ENCODE measurements at regions not wholly inside any gene's neighbourhood (a gene's known extent, or its start where the extent isn't known, plus 50 kb on each side); places are given as distances from the start of the nearest gene placed in this dataset.

DNA sequence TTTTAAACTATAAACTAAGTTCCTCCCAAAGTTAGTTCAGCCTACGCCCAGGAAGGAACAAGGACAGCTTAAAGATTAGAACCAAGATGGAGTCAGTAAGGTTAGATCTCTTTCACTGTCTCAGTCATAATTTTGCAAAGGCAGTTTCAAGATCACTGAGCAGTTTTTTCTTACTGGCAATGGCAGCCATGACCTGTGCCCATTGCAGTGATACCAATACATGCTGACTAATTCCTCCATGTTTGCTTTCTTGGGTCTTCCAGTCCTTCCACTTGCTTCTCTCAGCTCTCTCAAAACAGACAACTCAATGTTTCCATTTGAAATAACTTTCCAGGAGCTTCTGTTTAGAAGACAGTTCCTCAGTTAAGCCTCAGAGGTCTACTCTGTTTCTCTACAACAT, 79.5 kb downstream of the PCDH18 start:
- Histone ChIP-seq H3K9ac (ENCODE audit: low read depth in 2 of 2, low read length in 2 of 2) (no peak overlapping the region), H3K27ac (no peak overlapping the region), H3K27me3 (no peaks in the 10 kb centered on the region), H3K9me3 (no peaks in the 10 kb centered on the region), H3K4me3 (no peak overlapping the region), H3K4me1 (no peaks in the 10 kb centered on the region), H3K36me3 (no peaks in the 10 kb centered on the region)
- no peak for DNase-seq
- TF ChIP-seq, protein P1, sequence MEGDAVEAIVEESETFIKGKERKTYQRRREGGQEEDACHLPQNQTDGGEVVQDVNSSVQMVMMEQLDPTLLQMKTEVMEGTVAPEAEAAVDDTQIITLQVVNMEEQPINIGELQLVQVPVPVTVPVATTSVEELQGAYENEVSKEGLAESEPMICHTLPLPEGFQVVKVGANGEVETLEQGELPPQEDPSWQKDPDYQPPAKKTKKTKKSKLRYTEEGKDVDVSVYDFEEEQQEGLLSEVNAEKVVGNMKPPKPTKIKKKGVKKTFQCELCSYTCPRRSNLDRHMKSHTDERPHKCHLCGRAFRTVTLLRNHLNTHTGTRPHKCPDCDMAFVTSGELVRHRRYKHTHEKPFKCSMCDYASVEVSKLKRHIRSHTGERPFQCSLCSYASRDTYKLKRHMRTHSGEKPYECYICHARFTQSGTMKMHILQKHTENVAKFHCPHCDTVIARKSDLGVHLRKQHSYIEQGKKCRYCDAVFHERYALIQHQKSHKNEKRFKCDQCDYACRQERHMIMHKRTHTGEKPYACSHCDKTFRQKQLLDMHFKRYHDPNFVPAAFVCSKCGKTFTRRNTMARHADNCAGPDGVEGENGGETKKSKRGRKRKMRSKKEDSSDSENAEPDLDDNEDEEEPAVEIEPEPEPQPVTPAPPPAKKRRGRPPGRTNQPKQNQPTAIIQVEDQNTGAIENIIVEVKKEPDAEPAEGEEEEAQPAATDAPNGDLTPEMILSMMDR (IDR thresholded peaks at IDR 0.05) = no peak
- intact Hi-C loops (cut with DNase I) = no loop called here

DNA sequence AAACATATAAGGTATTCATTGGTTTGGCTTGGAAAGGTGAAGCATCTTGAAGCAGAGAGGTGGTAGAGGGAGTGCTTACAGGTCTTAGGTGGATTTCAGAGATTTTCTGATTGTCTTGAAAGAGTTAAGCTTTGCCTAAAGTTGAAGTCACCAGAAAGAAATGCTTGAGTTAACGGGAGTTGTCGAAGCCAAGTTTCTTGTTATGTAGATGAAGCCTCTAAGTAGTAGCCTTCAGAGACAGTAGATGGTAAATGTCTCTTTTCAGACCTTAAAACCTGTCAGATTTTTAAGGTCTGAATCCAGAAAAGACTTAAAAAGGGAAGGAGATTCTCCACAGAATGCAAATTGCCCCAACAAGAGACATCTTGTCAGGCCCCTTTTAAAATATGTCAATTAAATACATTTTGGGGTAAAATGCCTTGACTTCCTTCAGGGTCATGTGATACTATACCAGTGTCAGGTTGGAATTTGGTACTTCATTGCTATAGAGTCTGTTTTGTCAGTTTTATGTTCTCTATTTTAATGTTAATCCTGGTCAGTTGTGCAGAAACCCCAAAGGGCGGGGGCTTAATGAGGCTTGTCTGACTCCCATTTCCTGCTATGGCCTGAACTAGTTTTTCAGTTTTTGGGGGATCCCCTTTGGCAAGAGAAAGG, 81.0 kb downstream of the PCDH18 start:
- TF ChIP-seq, protein P1 (IDR thresholded peaks at IDR 0.05) = no peak
- no peak overlapping the region for H3K27ac ChIP-seq
- no peaks in the 10 kb centered on the region for H3K36me3 ChIP-seq
- H3K27me3 ChIP-seq = no peaks in the 10 kb centered on the region
- H3K9me3 ChIP-seq = no peaks in the 10 kb centered on the region
- intact Hi-C loops (cut with DNase I) = no loop called here
- no peak overlapping the region for H3K9ac ChIP-seq (ENCODE audit: low read depth in 2 of 2, low read length in 2 of 2)
- no peaks in the 10 kb centered on the region for H3K4me1 ChIP-seq
- no peak for DNase-seq
- H3K4me3 ChIP-seq = no peak overlapping the region

DNA sequence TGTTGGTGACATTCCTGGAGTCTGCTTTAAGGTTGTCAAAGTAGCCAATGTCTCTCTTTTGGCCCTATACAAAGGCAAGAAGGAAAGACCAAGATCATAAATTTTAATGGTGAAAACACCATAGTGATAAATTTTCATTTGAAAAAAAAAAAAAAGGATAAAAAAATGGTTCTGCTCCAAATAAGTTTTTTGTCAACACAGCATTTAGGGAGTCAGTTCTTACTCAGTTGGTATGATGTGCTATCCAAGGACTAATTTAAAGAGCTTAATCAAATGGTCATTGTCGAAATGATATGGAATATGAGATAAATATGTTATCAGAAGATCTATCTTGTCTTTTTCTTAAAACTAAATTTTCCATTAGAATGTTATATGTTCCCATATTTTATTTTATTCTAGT, 83.9 kb downstream of the PCDH18 start:
- H3K27me3 ChIP-seq = no peaks in the 10 kb centered on the region
- DNase-seq = no peak
- TF ChIP-seq, protein P1 (IDR thresholded peaks at IDR 0.05) = no peak
- H3K4me1 ChIP-seq = no peaks in the 10 kb centered on the region
- no peak overlapping the region for H3K27ac ChIP-seq
- no peak overlapping the region for H3K4me3 ChIP-seq
- no peaks in the 10 kb centered on the region for H3K36me3 ChIP-seq
- intact Hi-C loops (cut with DNase I) = no loop called here
- no peaks in the 10 kb centered on the region for H3K9me3 ChIP-seq
- H3K9ac ChIP-seq (ENCODE audit: low read depth in 2 of 2, low read length in 2 of 2) = no peak overlapping the region

DNA sequence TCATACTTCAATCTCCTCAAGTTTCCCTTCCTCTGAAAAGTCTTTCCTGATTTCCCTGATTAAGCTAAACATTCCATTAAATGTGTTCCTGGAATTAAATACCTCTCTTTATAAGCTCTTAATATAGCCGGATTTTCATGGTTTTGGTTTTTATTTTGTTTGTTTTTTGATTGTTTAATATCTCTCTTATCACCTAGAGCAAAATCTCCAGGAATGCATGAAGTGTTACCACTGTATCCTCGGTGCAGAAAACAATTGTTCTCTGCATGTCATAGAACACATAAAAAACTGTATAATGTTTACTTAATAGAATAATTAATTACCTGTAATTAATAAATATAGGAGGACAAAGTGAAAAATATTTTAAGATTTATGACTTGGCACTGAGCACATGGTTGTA, 86.2 kb downstream of the PCDH18 start:
- TF ChIP-seq, protein P1 (IDR thresholded peaks at IDR 0.05) = no peak
- no peak for DNase-seq
- no peak overlapping the region for H3K9ac ChIP-seq (ENCODE audit: low read depth in 2 of 2, low read length in 2 of 2)
- H3K27ac ChIP-seq = no peak overlapping the region
- H3K36me3 ChIP-seq = no peaks in the 10 kb centered on the region
- no peaks in the 10 kb centered on the region for H3K9me3 ChIP-seq
- H3K27me3 ChIP-seq = no peaks in the 10 kb centered on the region
- intact Hi-C loops (cut with DNase I) = no loop called here
- no peak overlapping the region for H3K4me3 ChIP-seq
- H3K4me1 ChIP-seq = no peaks in the 10 kb centered on the region

DNA sequence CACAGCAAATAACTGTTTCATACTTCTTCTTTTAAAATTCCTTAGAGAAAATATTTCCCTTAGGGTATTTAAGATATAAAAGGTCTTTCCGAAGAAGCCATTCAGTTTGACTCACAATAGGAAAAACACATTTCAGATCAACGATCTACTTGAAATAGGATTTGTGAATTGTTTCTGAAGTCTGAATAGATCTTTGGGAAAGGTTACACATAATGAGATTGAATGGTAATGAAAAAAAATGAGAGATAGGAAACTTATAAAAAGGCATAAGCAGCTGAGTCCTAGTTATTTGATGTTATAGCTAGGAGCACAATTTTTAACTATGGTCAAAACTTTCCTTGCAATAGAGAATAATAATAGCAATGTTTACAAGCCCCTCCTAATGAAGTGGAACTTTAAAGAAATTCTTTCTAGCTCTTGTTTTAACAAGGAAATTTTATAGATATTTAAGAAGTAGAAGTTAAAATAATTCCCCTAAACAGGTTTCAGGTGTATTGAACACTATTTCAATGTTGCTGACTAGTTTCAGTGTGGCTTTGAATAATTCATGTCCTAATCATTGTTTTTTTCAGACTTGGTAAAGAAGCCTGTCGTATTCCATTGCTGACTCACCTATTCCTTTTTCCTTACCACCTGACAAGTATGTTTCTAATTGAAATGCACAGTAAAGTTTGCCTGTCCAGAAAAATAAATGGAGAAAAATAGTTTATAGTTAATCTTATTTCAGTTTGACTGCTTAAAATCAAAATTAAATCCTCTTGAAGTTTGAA, 89.1 kb downstream of the PCDH18 start:
- intact Hi-C loops (cut with DNase I) = no loop called here
- H3K9ac ChIP-seq (ENCODE audit: low read depth in 2 of 2, low read length in 2 of 2) = no peak overlapping the region
- no peak overlapping the region for H3K4me3 ChIP-seq
- H3K27ac ChIP-seq = no peak overlapping the region
- H3K27me3 ChIP-seq = no peaks in the 10 kb centered on the region
- TF ChIP-seq, protein P1 (IDR thresholded peaks at IDR 0.05) = no peak
- H3K9me3 ChIP-seq = no peaks in the 10 kb centered on the region
- no peaks in the 10 kb centered on the region for H3K36me3 ChIP-seq
- H3K4me1 ChIP-seq = no peaks in the 10 kb centered on the region
- no peak for DNase-seq

Data from colonic mucosa (tissue), 4 donors.